ENCODE measurements at regions not wholly inside any gene's neighbourhood (a gene's known extent, or its start where the extent isn't known, plus 50 kb on each side); places are given as distances from the start of the nearest gene placed in this dataset.

DNA sequence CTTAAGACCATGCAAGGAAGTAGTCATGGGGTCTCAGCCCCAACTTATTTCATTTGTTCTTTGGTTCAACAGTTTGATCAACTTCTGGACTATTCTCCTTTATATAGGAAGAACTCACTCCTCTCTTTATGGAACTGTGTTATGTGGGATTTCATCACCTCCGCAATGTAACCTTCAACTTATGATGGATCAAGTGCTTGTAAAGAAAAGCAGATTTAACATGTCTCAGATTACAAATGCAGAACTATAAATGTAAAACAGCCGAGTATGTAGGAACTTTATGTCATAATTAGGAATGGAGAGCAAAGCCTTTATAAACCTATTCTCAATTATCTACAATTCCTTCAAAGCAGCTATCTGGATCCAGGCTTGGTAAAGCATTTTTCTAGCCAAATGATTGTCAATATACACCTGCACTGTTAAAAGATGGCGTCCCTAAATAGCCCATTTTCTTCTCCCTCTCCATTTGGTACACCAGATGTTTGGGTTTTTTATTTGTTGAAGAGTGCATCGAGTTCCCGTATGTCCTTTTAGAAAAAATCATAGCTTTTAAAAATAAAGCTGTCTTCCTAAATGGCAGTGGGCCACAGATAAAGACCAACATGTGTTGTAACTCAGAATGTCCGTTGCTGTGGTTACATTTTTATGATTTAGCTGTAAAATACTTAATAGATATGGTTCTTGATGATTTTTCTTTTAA lies 985.1 kb upstream of the SLC35B3 start:
- TF ChIP-seq POLR2AphosphoS5 (IDR thresholded peaks at IDR 0.05; ENCODE audit: insufficient read depth, low read depth, low read length), result no peak
- TF ChIP-seq, protein P1, sequence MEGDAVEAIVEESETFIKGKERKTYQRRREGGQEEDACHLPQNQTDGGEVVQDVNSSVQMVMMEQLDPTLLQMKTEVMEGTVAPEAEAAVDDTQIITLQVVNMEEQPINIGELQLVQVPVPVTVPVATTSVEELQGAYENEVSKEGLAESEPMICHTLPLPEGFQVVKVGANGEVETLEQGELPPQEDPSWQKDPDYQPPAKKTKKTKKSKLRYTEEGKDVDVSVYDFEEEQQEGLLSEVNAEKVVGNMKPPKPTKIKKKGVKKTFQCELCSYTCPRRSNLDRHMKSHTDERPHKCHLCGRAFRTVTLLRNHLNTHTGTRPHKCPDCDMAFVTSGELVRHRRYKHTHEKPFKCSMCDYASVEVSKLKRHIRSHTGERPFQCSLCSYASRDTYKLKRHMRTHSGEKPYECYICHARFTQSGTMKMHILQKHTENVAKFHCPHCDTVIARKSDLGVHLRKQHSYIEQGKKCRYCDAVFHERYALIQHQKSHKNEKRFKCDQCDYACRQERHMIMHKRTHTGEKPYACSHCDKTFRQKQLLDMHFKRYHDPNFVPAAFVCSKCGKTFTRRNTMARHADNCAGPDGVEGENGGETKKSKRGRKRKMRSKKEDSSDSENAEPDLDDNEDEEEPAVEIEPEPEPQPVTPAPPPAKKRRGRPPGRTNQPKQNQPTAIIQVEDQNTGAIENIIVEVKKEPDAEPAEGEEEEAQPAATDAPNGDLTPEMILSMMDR (IDR thresholded peaks at IDR 0.05; ENCODE audit: extremely low read depth in 1 of 2, insufficient read depth in 1 of 2, low read depth in 1 of 2, low read length in 2 of 2), result no peak
- TF ChIP-seq POLR2A (IDR thresholded peaks at IDR 0.05; ENCODE audit: low read depth, low read length), result no peak
- no peak for TF ChIP-seq GATA2 (IDR thresholded peaks at IDR 0.05; ENCODE audit: insufficient read depth, insufficient read length, low read depth, low read length)
- no peak for TF ChIP-seq EZH2 (IDR thresholded peaks at IDR 0.05; ENCODE audit: borderline replicate concordance, low read depth, low read length, severe bottlenecking)
- no peak for TF ChIP-seq FOS (IDR thresholded peaks at IDR 0.05; ENCODE audit: borderline replicate concordance, insufficient read depth, low read length)
- TF ChIP-seq MYC (IDR thresholded peaks at IDR 0.05; ENCODE audit: low read depth, low read length), result no peak
- TF ChIP-seq, protein P2, sequence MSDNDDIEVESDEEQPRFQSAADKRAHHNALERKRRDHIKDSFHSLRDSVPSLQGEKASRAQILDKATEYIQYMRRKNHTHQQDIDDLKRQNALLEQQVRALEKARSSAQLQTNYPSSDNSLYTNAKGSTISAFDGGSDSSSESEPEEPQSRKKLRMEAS (IDR thresholded peaks at IDR 0.05; ENCODE audit: insufficient read depth, insufficient read length), result no peak
